ENCODE measurements at regions not wholly inside any gene's neighbourhood (a gene's known extent, or its start where the extent isn't known, plus 50 kb on each side); places are given as distances from the start of the nearest gene placed in this dataset.
"Not testable (repeated sequence)": the region's sequence is repeated elsewhere in the genome, so short reads cannot be mapped to it uniquely, and the experiment has no call there.

GRCh38 chr10:6926971-6927370 lies 346.9 kb upstream of the PRKCQ start:
- DNase-seq (ENCODE audit: low read depth, low spot score) = no peak

GRCh38 chr10:6925146-6925545 lies 345.1 kb upstream of the PRKCQ start:
- no peak for DNase-seq (ENCODE audit: low read depth, low spot score)

GRCh38 chr10:6924166-6924565 lies 344.1 kb upstream of the PRKCQ start:
- no peak for DNase-seq (ENCODE audit: low read depth, low spot score)

GRCh38 chr10:6921026-6921425 lies 340.9 kb upstream of the PRKCQ start:
- DNase-seq (ENCODE audit: low read depth, low spot score) = not testable (repeated sequence)

GRCh38 chr10:6920072-6921019 lies 340.3 kb upstream of the PRKCQ start:
- no peak for DNase-seq (ENCODE audit: low read depth, low spot score)

- no peak for DNase-seq (ENCODE audit: low read depth, low spot score)
Observed at GRCh38 chr10:6919077-6919476, 339.0 kb upstream of the PRKCQ start.

GRCh38 chr10:6918305-6918704 lies 338.2 kb upstream of the PRKCQ start:
- DNase-seq (ENCODE audit: low read depth, low spot score) = no peak

- no peak for DNase-seq (ENCODE audit: low read depth, low spot score)
Observed at GRCh38 chr10:6917125-6917524, 337.0 kb upstream of the PRKCQ start.

- DNase-seq (ENCODE audit: low read depth, low spot score) = no peak
Observed at GRCh38 chr10:6916601-6917000, 336.5 kb upstream of the PRKCQ start.

- DNase-seq (ENCODE audit: low read depth, low spot score) = no peak
Observed at GRCh38 chr10:6915307-6915706, 335.2 kb upstream of the PRKCQ start.

- DNase-seq (ENCODE audit: low read depth, low spot score) = no peak
Observed at GRCh38 chr10:6912929-6913328, 332.9 kb upstream of the PRKCQ start.

- DNase-seq (ENCODE audit: low read depth, low spot score) = no peak
Observed at GRCh38 chr10:6912424-6912823, 332.3 kb upstream of the PRKCQ start.

GRCh38 chr10:6912021-6912420 lies 331.9 kb upstream of the PRKCQ start:
- no peak for DNase-seq (ENCODE audit: low read depth, low spot score)

- DNase-seq (ENCODE audit: low read depth, low spot score) = no peak
Observed at GRCh38 chr10:6909905-6910560, 330.0 kb upstream of the PRKCQ start.

GRCh38 chr10:6907877-6908530 lies 327.9 kb upstream of the PRKCQ start:
- DNase-seq (ENCODE audit: low read depth, low spot score) = no peak

- no peak for DNase-seq (ENCODE audit: low read depth, low spot score)
Observed at GRCh38 chr10:6894405-6894804, 314.3 kb upstream of the PRKCQ start.

GRCh38 chr10:6892864-6893263 lies 312.8 kb upstream of the PRKCQ start:
- DNase-seq (ENCODE audit: low read depth, low spot score) = no peak

GRCh38 chr10:6891924-6892323 lies 311.8 kb upstream of the PRKCQ start:
- no peak for DNase-seq (ENCODE audit: low read depth, low spot score)

- DNase-seq (ENCODE audit: low read depth, low spot score) = no peak
Observed at GRCh38 chr10:6889718-6890117, 309.6 kb upstream of the PRKCQ start.

GRCh38 chr10:6888434-6888833 lies 308.4 kb upstream of the PRKCQ start:
- DNase-seq (ENCODE audit: low read depth, low spot score) = no peak

- no peak for DNase-seq (ENCODE audit: low read depth, low spot score)
Observed at GRCh38 chr10:6885284-6885683, 305.2 kb upstream of the PRKCQ start.

GRCh38 chr10:6881987-6882386 lies 301.9 kb upstream of the PRKCQ start:
- no peak for DNase-seq (ENCODE audit: low read depth, low spot score)
